ENCODE measurements at regions not wholly inside any gene's neighbourhood (a gene's known extent, or its start where the extent isn't known, plus 50 kb on each side); places are given as distances from the start of the nearest gene placed in this dataset.

- DNase-seq, result no peak
Measured at GRCh38 chr5:129821477-129822131, 73.7 kb downstream of the MINAR2 start.

GRCh38 chr5:129830288-129830687, 74.0 kb upstream of the CHSY3 start:
- no peak for DNase-seq

GRCh38 chr5:129836321-129836720, 67.9 kb upstream of the CHSY3 start:
- DNase-seq, result no peak

GRCh38 chr5:129844764-129845163, 59.5 kb upstream of the CHSY3 start:
- no peak for DNase-seq

- DNase-seq, result peak; percentile 58
Measured at GRCh38 chr5:129852747-129853352, 51.4 kb upstream of the CHSY3 start.

- DNase-seq, result no peak
Measured at GRCh38 chr5:129853588-129853987, 50.7 kb upstream of the CHSY3 start.

Measured in CD4-positive, alpha-beta T cell treated with Interleukin-12 subunit alpha and Interleukin-12 subunit beta, for 1 hour (primary cell).